RPMI8226 (cell line): ENCODE measurements at regions not wholly inside any gene's neighbourhood (a gene's known extent, or its start where the extent isn't known, plus 50 kb on each side); places are given as distances from the start of the nearest gene placed in this dataset.
"Not testable (repeated sequence)": the region's sequence is repeated elsewhere in the genome, so short reads cannot be mapped to it uniquely, and the experiment has no call there.

Experiments used
- DNase-seq: peaks from one replicate; pipeline ENCODE4 v3.0.0-alpha.2; 2015

- DNase-seq = no peak
Observed at GRCh38 chr15:66635817-66636216, 66.2 kb upstream of the SMAD6 start.

- not testable (repeated sequence) for DNase-seq
Observed at GRCh38 chr15:66637044-66637443, 65.0 kb upstream of the SMAD6 start.

DNA sequence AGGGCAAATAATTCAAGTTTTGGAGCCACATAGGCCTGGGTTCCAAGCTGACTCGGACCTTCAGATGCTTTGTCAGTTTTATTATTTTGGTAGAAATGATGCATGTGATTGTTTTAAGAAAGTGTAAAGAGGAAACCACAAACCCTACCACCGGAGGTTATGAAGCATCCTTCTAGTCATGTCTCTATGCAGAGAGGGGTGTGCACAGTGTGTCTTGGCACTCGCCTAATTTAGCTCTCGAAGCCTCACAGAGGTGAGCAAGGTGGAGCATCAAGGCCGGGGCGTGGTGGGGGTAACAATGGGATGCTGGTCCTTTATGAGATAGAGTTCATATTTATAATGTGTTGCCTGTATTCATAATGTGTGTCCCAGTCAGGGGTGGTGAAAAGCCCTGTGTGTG is 63.7 kb upstream of the SMAD6 start:
- no peak for DNase-seq

GRCh38 chr15:66641485-66642315 is 60.3 kb upstream of the SMAD6 start:
- no peak for DNase-seq

DNA sequence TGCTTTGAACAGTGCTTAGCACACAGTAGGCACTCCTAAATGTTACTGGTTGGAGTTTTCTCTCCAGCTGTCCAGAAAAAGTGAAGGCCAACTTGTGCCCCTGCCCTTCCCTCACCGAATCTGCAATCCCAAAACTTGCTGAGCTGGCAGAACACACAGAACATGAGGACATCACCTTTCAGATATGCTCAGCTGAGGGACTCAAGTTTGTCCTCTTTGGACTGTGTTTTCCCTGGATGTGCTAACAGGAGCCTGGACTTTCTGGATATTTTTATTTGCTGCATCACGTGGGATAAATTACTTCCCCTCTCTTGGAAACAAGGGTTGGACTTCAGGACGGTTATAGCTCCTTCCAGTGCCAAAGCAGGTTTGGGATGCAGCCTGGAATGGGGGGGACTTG is 59.5 kb upstream of the SMAD6 start:
- DNase-seq = no peak

DNA sequence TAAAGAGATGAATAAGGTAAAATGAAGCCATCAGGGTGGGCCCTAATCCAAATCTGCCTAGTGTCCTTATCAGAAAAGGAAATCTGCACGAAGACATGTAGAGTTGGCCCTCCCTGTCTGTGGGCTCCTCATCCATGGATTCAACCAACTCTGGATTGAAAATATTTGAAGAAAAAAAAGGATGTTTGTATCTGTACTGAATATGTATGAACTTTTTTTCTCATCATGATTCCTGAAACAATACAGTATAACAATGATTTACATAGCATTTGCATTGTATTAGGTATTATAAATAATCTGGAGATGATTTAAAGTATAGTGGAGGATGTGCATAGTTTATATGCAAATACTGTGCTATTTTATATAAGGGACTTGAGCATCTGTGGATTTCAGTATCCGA is 59.0 kb upstream of the SMAD6 start:
- DNase-seq = no peak

- no peak for DNase-seq
Observed at GRCh38 chr15:66644000-66644787, 57.8 kb upstream of the SMAD6 start.

DNA sequence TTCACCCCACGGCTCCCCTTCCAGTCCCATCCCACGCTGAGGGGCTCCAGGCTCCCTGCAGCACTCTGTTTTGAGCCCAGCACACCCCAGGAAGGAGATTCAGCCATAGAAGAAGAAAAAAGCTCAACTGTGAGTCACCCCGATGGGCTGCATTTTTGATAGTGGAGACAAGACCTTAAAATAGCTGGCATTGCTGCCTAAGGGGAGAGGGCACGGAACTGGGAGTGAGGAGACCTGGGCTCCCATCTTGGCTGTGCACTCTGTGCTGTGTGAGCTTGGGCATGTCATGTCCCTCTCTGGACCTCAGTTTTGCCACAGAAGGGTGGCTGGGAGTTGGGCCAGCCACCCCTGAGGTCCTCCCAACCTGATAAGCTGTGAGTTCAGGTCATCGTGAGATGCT is 57.2 kb upstream of the SMAD6 start:
- no peak for DNase-seq

- DNase-seq = no peak
Observed at GRCh38 chr15:66646308-66646707, 55.7 kb upstream of the SMAD6 start.

GRCh38 chr15:66646799-66647198 is 55.2 kb upstream of the SMAD6 start:
- no peak for DNase-seq

GRCh38 chr15:66647358-66647757 is 54.7 kb upstream of the SMAD6 start:
- no peak for DNase-seq

GRCh38 chr15:66648588-66648987 is 53.4 kb upstream of the SMAD6 start:
- DNase-seq = no peak

DNA sequence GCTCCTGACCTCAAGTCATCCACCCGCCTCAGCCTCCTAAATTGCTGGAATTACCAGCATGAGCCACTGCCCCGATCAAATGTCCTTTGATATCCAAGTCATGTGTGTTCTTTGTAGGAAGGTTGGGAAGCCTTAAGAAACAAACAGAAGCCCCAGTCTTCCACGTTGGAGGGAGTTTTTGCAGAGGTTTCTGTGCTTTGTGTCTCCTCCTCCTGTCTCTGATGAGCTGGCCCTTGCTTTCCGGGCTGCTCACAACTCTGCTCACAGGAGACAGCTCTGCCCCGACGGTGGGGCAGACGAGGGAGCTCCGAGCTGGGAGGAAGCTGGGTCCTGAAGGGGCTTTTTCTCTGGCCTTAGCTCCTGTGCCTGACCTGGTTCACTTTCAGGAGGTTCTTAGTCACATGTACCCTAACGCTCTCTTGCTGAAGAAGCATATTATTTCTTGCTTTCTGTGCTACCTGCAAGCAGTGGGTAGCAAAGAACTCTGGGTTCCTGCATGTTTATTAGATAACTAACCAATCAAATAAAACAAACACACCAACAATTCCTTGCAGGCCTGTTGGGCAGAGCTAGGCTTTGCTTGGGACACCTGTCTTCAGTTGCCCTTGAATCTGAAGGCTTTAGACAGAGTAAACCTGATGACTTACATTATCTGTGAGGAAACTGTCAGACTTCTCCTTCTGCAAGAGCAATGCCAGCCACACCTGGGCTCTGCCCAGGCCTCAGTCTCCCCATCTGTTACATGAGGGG is 52.6 kb upstream of the SMAD6 start:
- DNase-seq = peak; percentile 19

DNA sequence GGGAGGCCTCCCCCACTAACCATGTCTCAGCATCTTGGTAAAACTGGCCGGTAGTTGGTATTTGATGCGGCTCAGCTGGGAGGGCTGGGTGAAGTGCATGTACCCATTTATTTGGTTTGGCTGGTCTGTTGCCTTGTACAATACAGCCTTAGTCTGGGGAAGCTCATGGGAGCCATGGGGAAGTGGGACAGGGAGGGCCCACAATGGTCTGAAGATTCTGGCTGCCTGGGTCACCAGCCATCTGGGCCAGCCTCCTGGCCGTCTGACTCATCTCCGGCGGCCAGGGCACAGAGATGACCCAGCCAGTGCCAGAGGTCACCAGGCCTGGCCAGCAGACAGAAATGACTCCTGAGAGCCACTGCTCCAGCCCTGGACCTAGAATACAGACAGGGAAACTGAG is 51.6 kb upstream of the SMAD6 start:
- no peak for DNase-seq

- no peak for DNase-seq
Observed at GRCh38 chr15:66651198-66651597, 50.8 kb upstream of the SMAD6 start.

DNA sequence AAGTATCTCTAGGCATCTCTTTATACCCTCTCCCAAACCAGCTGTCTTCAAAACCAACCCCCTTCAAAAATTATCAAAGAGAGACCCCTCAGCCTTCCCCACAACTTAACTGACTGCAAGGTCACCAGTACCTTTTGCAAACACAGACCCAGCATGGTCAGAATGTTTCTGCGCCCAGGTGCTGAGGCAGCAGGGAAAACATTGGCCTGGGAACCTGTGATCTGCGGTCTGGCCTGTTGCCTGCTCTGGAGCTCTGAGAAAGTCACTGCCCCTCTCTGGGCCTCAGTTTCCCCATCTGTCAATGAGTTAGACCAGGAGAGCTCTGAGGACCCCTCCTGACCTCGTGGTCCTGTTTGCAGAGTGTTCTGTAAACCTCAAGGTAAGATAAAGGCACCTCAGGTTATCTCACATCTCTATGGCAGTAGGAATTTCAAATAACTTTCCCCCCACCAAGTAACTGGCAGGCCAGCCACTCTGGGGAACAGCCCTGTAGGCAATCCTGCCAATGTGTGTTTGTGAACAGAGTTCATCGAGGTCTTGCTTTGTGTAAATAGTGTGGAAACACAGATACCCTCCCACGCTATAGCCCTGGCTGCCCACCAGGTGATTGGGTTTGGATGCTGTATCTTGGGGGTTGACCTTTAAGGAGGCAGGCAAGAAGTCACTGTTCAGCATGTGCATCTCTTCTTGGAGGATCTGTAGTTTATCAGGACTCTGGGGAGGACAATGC is 50.0 kb upstream of the SMAD6 start:
- DNase-seq = peak; percentile 25
